Smooth muscle cell (in vitro differentiated cells): ENCODE measurements at regions not wholly inside any gene's neighbourhood (a gene's known extent, or its start where the extent isn't known, plus 50 kb on each side); places are given as distances from the start of the nearest gene placed in this dataset.

ENCODE experiments used
- DNase-seq: peaks from one replicate; lab custom pipeline; 2025; ENCODE audit not compliant: unreplicated experiment; lab: John Stamatoyannopoulos, UW
- H2AFZ ChIP-seq: fragments of 200-600 bp; sonication (generic); 2 replicates; pipeline ENCODE4 v1.6.0; 2016; ENCODE audit warnings: antibody characterized with exemption, low read depth, mild to moderate bottlenecking
- H3F3A ChIP-seq: fragments of 200-600 bp; sonication (generic); 2 replicates; pipeline ENCODE4 v1.6.0; 2017; ENCODE audit warnings: antibody characterized with exemption, low read depth
- H3K27ac ChIP-seq: fragments of 200-600 bp; sonication (generic); 2 replicates; pipeline ENCODE4 v1.5.1; 2016; ENCODE audit warnings: low read depth, mild to moderate bottlenecking
- H3K27me3 ChIP-seq: fragments of 200-600 bp; sonication (generic); 2 replicates; pipeline ENCODE4 v1.6.1; 2016; ENCODE audit warnings: low read depth, mild to moderate bottlenecking
- H3K36me3 ChIP-seq: fragments of 200-600 bp; sonication (generic); 2 replicates; pipeline ENCODE4 v1.5.1; 2016; ENCODE audit warnings: low read depth
- H3K4me1 ChIP-seq: fragments of 200-600 bp; sonication (generic); 2 replicates; pipeline ENCODE4 v1.5.1; 2016; ENCODE audit warnings: low read depth
- H3K4me2 ChIP-seq: fragments of 200-600 bp; sonication (generic); 2 replicates; pipeline ENCODE4 v1.6.0; 2016; ENCODE audit warnings: mild to moderate bottlenecking
- H3K4me3 ChIP-seq: fragments of 200-600 bp; sonication (generic); 2 replicates; pipeline ENCODE4 v1.5.1; 2016; ENCODE audit warnings: mild to moderate bottlenecking
- H3K79me2 ChIP-seq: fragments of 200-600 bp; sonication (generic); 2 replicates; pipeline ENCODE4 v1.6.0; 2016; ENCODE audit warnings: low read depth, mild to moderate bottlenecking
- H3K9ac ChIP-seq: fragments of 200-600 bp; sonication (generic); 2 replicates; pipeline ENCODE4 v1.6.0; 2016; ENCODE audit warnings: low read depth
- H3K9me3 ChIP-seq: fragments of 200-600 bp; sonication (generic); replicated peaks from 2 replicates; pipeline ENCODE4 v1.5.1; 2016; ENCODE audit warnings: low read depth
- H4K20me1 ChIP-seq: fragments of 200-600 bp; sonication (generic); 2 replicates; pipeline ENCODE4 v1.6.0; 2016; ENCODE audit warnings: low read depth
- WGBS: methylation state at CpG from one replicate; pipeline ENCODE4 v1.1.7; 2016; ENCODE audit warnings: low lambda C conversion rate; 5-methylcytosine and 5-hydroxymethylcytosine counted together
- TF ChIP-seq, protein P1 (sequence below): fragments of 200-600 bp; sonication (generic); IDR thresholded peaks from 2 replicates; pipeline ENCODE4 v1.5.1; 2017; ENCODE audit warnings: borderline replicate concordance, mild to moderate bottlenecking, antibody characterized with exemption; ENCODE audit not compliant: insufficient read depth, poor library complexity, severe bottlenecking

DNA sequence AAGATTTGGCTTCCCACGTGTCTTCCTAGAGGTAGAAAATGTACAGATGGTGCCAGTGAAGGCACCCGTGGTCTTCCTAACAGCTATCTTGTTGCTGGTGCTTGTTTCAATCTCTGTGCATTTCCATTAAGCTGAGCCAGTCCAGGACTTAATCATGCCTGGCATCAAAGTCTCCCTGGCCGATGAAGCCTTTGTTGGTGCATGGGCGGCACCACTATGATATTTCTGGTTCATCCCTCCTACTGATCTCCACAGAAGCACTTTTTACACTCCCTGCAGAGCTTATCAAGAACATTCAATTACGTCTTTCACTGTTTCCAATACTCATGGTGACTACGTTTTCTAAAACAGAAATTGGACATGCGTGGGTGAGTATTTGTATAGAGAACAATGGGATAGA is 128.4 kb downstream of the TTC8 start:
- Histone ChIP-seq H3K27ac (no peak overlapping the region), H3K4me3 (no peak overlapping the region), H3K4me1 (no peaks in the 10 kb centered on the region), H3K36me3 (no peaks in the 10 kb centered on the region), H3K9ac (no peak overlapping the region), H3K4me2 (no peak overlapping the region), H3K27me3 (no peaks in the 10 kb centered on the region), H2AFZ (no peak overlapping the region), H3F3A (no peaks in the 10 kb centered on the region), H3K9me3 (no peaks in the 10 kb centered on the region), H4K20me1 (no peaks in the 10 kb centered on the region), H3K79me2 (no peaks in the 10 kb centered on the region)
- 79% methylated on average over 7 of the region's 7 CpGs for WGBS
- TF ChIP-seq, protein P1, sequence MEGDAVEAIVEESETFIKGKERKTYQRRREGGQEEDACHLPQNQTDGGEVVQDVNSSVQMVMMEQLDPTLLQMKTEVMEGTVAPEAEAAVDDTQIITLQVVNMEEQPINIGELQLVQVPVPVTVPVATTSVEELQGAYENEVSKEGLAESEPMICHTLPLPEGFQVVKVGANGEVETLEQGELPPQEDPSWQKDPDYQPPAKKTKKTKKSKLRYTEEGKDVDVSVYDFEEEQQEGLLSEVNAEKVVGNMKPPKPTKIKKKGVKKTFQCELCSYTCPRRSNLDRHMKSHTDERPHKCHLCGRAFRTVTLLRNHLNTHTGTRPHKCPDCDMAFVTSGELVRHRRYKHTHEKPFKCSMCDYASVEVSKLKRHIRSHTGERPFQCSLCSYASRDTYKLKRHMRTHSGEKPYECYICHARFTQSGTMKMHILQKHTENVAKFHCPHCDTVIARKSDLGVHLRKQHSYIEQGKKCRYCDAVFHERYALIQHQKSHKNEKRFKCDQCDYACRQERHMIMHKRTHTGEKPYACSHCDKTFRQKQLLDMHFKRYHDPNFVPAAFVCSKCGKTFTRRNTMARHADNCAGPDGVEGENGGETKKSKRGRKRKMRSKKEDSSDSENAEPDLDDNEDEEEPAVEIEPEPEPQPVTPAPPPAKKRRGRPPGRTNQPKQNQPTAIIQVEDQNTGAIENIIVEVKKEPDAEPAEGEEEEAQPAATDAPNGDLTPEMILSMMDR: no peak
- DNase-seq: no peak

DNA sequence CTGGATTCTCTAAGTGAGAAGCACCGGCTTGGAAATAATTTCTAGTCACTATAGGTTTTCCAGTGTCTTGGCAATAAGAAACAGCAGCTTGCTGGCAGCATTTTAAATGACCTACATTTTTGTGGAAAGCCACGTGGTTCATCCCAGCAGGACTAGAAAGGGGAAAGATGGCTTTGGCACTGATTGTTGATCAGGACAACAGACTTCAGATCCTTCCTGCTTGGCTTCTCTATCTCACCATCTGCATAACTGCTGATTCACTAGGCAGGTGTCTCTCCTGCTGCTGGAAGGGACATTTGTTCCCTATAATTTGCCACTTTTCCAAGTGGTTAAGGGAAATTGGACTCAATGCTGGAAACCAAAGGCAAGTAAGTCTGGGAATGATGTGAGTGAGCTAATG is 131.0 kb downstream of the TTC8 start:
- WGBS: 71% methylated on average over 2 of the region's 2 CpGs
- H3K36me3 ChIP-seq: no peaks in the 10 kb centered on the region
- no peaks in the 10 kb centered on the region for H3F3A ChIP-seq
- no peaks in the 10 kb centered on the region for H3K4me1 ChIP-seq
- no peaks in the 10 kb centered on the region for H3K27me3 ChIP-seq
- no peak overlapping the region for H3K9ac ChIP-seq
- no peak overlapping the region for H2AFZ ChIP-seq
- H4K20me1 ChIP-seq: no peaks in the 10 kb centered on the region
- H3K4me2 ChIP-seq: no peak overlapping the region
- TF ChIP-seq, protein P1: no peak
- no peak overlapping the region for H3K27ac ChIP-seq
- no peak overlapping the region for H3K4me3 ChIP-seq
- H3K9me3 ChIP-seq: no peaks in the 10 kb centered on the region
- no peak for DNase-seq
- no peaks in the 10 kb centered on the region for H3K79me2 ChIP-seq

DNA sequence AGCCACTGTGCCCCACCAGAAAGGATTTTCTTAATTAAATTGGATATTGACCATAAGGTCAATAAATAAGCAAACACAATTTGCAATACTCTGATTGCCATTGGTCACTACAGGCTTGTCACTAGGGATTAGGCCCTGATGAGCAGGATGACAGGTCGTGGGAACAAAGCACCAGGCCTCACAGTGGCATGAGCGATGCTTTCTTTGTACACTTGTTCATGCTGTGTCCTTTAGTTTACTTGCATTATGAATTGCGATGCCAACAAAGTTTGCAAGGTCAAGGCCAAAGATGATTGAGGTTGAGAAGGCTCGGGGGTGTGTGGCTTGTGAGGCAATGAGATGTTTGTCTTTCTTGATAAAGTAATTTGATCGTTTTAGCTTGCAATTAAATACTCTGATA is 136.0 kb downstream of the TTC8 start:
- DNase-seq: no peak
- Histone ChIP-seq H3K27me3 (no peaks in the 10 kb centered on the region), H2AFZ (no peak overlapping the region), H3K9me3 (no peaks in the 10 kb centered on the region), H3K4me1 (no peaks in the 10 kb centered on the region), H3K9ac (no peak overlapping the region), H3K79me2 (no peaks in the 10 kb centered on the region), H3K4me3 (no peak overlapping the region), H3K36me3 (no peaks in the 10 kb centered on the region), H4K20me1 (no peaks in the 10 kb centered on the region), H3K27ac (no peak overlapping the region), H3K4me2 (no peak overlapping the region), H3F3A (no peaks in the 10 kb centered on the region)
- WGBS: 81% methylated on average over 5 of the region's 5 CpGs
- TF ChIP-seq, protein P1: no peak

DNA sequence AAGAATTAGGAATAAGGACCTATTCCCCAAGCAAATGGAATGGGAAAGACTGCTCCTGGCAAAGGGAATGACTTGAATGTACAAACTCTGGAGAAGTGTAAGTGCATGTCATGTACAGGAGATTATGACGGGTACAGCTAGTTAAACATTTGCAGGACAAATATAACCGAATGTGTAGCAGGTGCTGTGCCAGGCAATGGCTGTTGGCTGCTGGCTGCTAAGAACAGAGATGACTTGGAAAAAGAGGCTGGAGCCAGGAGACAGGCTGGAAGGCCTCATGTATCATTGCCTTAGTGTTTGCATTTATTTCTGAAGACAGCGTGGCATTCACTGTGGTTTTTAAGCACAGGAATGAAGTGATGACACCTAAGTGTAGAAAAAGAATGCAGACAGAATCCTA is 136.8 kb downstream of the TTC8 start:
- H3K9me3 ChIP-seq: no peaks in the 10 kb centered on the region
- DNase-seq: no peak

More for the DNA sequence above, 136.8 kb downstream of the TTC8 start:
- Histone ChIP-seq H3K36me3 (no peaks in the 10 kb centered on the region), H4K20me1 (no peaks in the 10 kb centered on the region), H3K27me3 (no peaks in the 10 kb centered on the region), H3K4me2 (no peak overlapping the region), H3K4me1 (no peaks in the 10 kb centered on the region), H3K27ac (no peak overlapping the region), H3F3A (no peaks in the 10 kb centered on the region), H3K4me3 (no peak overlapping the region), H3K9ac (no peak overlapping the region), H2AFZ (no peak overlapping the region), H3K79me2 (no peaks in the 10 kb centered on the region)
- TF ChIP-seq, protein P1: no peak
- 83% methylated on average over 3 of the region's 3 CpGs for WGBS
